RWPE1 (cell line): ENCODE measurements at regions not wholly inside any gene's neighbourhood (a gene's known extent, or its start where the extent isn't known, plus 50 kb on each side); places are given as distances from the start of the nearest gene placed in this dataset.
"Not testable (repeated sequence)": the region's sequence is repeated elsewhere in the genome, so short reads cannot be mapped to it uniquely, and the experiment has no call there.

Source experiments
- CTCF ChIA-PET: fragments of 350-600 bp; sonication (Branson Sonifier 250); formaldehyde crosslinking; extraction: SDS; loops from one replicate; lab custom pipeline; 2021; lab: Yijun Ruan, JAX
- POLR2A ChIA-PET: fragments of 400-600 bp; formaldehyde crosslinking; extraction: SDS; loops from one replicate; lab custom pipeline; 2020; ENCODE audit warnings: antibody characterized with exemption; ENCODE audit not compliant: low non-redundant PET; lab: Yijun Ruan, JAX
- DNase-seq: peaks from one replicate; pipeline ENCODE4 v3.0.0; 2012; ENCODE audit warnings: low spot score
- H3K27ac ChIP-seq: fragments of 450-650 bp; 2 replicates; pipeline ENCODE4 v1.5.1; 2017
- TF ChIP-seq, protein P1 (sequence below): fragments of 450-650 bp; conservative IDR thresholded peaks from 2 replicates; pipeline ENCODE4 v1.5.1; 2017; ENCODE audit warnings: low read depth, mild to moderate bottlenecking

DNA sequence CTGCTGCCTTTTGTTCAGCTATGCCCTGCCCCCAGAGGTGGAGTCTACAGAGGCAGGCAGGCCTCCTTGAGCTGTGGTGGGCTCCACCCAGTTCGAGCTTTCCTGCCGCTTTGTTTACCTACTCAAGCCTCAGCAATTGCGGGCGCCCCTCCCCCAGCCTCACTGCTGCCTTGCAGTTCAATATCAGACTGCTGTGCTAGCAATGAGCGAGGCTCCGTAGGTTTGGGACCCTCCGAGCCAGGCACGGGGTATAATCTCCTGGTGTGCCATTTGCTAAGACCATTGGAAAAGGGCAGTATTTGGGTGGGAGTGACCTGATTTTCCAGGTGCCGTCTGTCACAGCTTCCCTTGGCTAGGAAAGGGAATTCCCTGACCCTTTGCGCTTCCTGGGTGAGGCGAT is 51.9 kb downstream of the DIPK2A start:
- DNase-seq, CTCF ChIA-PET, H3K27ac ChIP-seq, POLR2A ChIA-PET: not testable (repeated sequence)

DNA sequence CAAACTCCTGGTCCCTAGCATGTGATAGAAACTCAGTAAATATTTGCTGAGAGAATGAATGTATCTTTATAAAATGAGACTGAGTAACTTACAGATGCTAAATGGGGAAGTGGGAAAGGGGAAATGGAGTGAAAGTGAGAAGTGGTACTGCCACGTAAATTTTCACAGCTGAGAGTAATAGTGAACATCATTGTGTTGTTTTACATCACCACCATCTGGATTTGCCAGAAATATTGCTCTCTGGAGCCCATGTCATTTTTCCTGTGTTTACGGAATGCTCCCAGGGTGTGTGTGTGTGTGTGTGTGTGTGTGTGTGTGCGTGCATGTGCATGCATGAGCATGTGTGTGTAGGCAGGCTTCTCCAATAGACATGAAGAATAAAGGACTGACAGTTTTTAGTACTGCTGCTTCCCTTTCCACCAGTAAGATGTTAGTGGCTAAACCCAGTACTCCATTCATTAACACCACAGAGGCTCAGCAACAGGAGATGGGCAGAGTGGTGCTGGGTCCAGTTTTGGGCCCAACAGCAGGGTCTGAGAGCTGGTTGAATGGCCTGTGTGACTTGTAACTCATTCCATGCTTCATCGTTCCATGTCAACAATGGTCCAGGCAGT is 57.3 kb downstream of the DIPK2A start:
- ChIA-PET POLR2A (no interaction called here), CTCF (no interaction called here)
- DNase-seq, result no peak
- TF ChIP-seq, protein P1, sequence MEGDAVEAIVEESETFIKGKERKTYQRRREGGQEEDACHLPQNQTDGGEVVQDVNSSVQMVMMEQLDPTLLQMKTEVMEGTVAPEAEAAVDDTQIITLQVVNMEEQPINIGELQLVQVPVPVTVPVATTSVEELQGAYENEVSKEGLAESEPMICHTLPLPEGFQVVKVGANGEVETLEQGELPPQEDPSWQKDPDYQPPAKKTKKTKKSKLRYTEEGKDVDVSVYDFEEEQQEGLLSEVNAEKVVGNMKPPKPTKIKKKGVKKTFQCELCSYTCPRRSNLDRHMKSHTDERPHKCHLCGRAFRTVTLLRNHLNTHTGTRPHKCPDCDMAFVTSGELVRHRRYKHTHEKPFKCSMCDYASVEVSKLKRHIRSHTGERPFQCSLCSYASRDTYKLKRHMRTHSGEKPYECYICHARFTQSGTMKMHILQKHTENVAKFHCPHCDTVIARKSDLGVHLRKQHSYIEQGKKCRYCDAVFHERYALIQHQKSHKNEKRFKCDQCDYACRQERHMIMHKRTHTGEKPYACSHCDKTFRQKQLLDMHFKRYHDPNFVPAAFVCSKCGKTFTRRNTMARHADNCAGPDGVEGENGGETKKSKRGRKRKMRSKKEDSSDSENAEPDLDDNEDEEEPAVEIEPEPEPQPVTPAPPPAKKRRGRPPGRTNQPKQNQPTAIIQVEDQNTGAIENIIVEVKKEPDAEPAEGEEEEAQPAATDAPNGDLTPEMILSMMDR, result no peak
- H3K27ac ChIP-seq, result no peak overlapping the region

DNA sequence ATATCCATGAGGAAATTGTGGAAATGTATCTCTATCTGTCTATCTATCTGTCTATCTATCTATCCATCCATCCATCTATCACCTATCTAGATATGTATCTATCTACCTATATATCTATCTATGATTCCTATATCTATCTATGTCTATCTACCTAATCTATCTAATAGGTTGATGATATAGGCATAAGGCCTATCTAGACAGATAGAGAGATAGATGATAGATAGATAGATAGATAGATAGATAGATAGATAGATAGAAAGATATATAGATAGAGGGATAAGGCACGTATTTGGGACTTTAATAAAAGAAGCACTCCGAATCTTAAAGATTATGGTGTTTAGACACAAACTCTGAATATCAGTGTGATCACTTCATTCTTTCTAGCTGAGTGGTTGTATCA is 58.1 kb downstream of the DIPK2A start:
- DNase-seq, result no peak
- TF ChIP-seq, protein P1, result no peak
- CTCF ChIA-PET, result interaction anchor here (0.6 kb wide), 1 partner anchor 320 kb away, joined by 3 read pairs; no protein-coding TSS in a partner anchor
- POLR2A ChIA-PET, result no interaction called here
- H3K27ac ChIP-seq, result no peak overlapping the region

- DNase-seq, result no peak
- TF ChIP-seq, protein P1, result no peak
- ChIA-PET POLR2A (no interaction called here), CTCF (interaction anchor here (0.6 kb wide), 1 partner anchor 123 kb away, joined by 3 read pairs; no protein-coding TSS in a partner anchor)
- no peak overlapping the region for H3K27ac ChIP-seq
These were observed 60.3 kb downstream of the DIPK2A start for GRCh38 chr3:144031938-144032337.

- POLR2A ChIA-PET, result no interaction called here
- DNase-seq, result no peak
- TF ChIP-seq, protein P1, result no peak
- no peak overlapping the region for H3K27ac ChIP-seq
- CTCF ChIA-PET, result interaction anchor here (0.6 kb wide), 1 partner anchor 407 kb away, joined by 4 read pairs; no protein-coding TSS in a partner anchor
These were observed 61.1 kb downstream of the DIPK2A start for GRCh38 chr3:144032531-144033239.

DNA sequence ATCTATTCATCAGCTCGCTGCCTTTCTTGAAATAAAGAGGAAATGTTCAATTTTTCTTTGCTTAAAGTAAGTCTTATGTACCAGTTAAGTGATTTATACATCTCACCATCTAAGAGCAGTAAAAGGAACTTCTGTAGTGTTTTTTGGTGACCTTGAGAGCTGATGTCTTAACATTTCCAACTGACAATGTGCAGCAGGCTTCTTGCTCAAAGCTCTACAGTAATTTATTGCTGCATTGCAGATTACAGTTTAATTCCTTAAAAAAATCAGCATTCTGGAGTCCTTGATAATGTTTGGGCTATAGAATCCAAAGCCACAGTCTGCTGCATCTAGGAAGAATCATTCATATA is 61.6 kb downstream of the DIPK2A start:
- TF ChIP-seq, protein P1, result no peak
- no peak overlapping the region for H3K27ac ChIP-seq
- CTCF ChIA-PET, result interaction anchor here (0.6 kb wide), 1 partner anchor 407 kb away, joined by 4 read pairs; no protein-coding TSS in a partner anchor
- no peak for DNase-seq
- POLR2A ChIA-PET, result no interaction called here

DNA sequence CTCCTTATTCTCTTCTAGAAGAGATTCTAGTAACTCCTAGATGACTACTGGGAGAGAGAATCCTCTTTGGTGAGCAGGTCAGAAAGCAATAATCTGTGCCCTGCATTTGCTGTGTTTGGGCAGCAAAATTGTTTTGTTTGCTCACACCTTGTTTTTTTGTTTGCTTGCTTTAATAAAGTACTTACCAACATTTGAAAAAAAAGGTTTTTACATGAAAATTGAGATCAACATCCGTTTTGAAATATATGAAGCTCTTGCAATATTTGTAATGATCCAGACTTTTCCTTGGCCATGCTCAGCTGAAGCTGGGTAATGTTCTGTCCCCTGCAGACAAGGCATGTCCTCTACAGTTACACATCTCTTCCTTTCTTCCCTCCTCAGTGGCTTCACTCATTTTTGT is 62.2 kb downstream of the DIPK2A start:
- ChIA-PET CTCF (no interaction called here), POLR2A (no interaction called here)
- DNase-seq, result no peak
- H3K27ac ChIP-seq, result no peak overlapping the region
- TF ChIP-seq, protein P1, result no peak
